Activated naive CD4-positive, alpha-beta T cell treated with anti-CD3 and anti-CD28 coated beads, Interleukin-2, amount 10 ng/mL, durations not matched to agents 7 days and 5 days (primary cell): ENCODE measurements at regions not wholly inside any gene's neighbourhood (a gene's known extent, or its start where the extent isn't known, plus 50 kb on each side); places are given as distances from the start of the nearest gene placed in this dataset.
"Not testable (repeated sequence)": the region's sequence is repeated elsewhere in the genome, so short reads cannot be mapped to it uniquely, and the experiment has no call there.

ENCODE experiments used
- CTCF ChIA-PET: fragments of 350-600 bp; sonication (Branson Sonifier 250); formaldehyde crosslinking; loops from one replicate; lab custom pipeline; 2021; ENCODE audit warnings: antibody characterized with exemption; lab: Charles Lee
- DNase-seq: peaks from one replicate; pipeline ENCODE4 v3.0.0-alpha.2; 2020
- H3K27ac Mint-ChIP-seq: one replicate; pipeline ENCODE4 v1.8.0; 2021; ENCODE audit warnings: mild to moderate bottlenecking, moderate library complexity, mixed read lengths
- H3K27me3 Mint-ChIP-seq: one replicate; pipeline ENCODE4 v1.8.0; 2021; ENCODE audit warnings: mild to moderate bottlenecking, mixed read lengths
- H3K36me3 Mint-ChIP-seq: one replicate; pipeline ENCODE4 v1.8.0; 2021; ENCODE audit warnings: mixed read lengths
- H3K4me1 Mint-ChIP-seq: one replicate; pipeline ENCODE4 v1.8.0; 2021; ENCODE audit warnings: mixed read lengths
- H3K4me3 Mint-ChIP-seq: one replicate; pipeline ENCODE4 v1.8.0; 2021; ENCODE audit warnings: mild to moderate bottlenecking, moderate library complexity, mixed read lengths
- H3K9me3 Mint-ChIP-seq: one replicate; pipeline ENCODE4 v1.8.0; 2021; ENCODE audit warnings: mixed read lengths

GRCh38 chr4:118539412-118540077, 145.6 kb upstream of the METTL14 start:
- H3K27me3 Mint-ChIP-seq, H3K4me1 Mint-ChIP-seq, DNase-seq, H3K36me3 Mint-ChIP-seq, CTCF ChIA-PET, H3K9me3 Mint-ChIP-seq, H3K4me3 Mint-ChIP-seq, H3K27ac Mint-ChIP-seq: not testable (repeated sequence)

DNA sequence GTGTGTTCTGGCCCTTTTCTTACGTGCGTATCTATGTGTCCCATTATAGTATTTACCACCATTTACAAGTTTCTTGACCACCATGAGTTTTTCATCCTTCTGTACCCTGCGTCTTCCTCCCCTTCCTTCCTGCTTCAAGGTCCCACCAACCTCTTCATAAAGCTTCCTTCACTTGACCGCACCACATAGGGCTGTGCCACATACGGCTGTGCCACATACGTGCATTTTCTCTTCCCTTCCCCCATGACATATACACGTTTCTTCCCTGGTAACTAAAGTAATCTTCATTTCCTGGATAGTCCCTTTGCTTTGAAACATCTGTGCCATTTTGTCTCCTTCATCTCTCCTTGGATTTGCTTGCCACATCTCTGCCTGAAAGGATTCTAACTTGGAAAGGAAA, 128.6 kb upstream of the METTL14 start:
- H3K4me1 Mint-ChIP-seq, H3K36me3 Mint-ChIP-seq, CTCF ChIA-PET, H3K27ac Mint-ChIP-seq, H3K9me3 Mint-ChIP-seq, H3K4me3 Mint-ChIP-seq, H3K27me3 Mint-ChIP-seq, DNase-seq: not testable (repeated sequence)

- CTCF ChIA-PET, result no interaction called here
- H3K9me3 Mint-ChIP-seq, result no peaks in the 10 kb centered on the region
- peaks cover 6% of the 10 kb centered on the region for H3K27me3 Mint-ChIP-seq
- H3K36me3 Mint-ChIP-seq, result no peaks in the 10 kb centered on the region
- no peak for DNase-seq
- H3K4me3 Mint-ChIP-seq, result no peak overlapping the region
- H3K27ac Mint-ChIP-seq, result no peak overlapping the region
- no peaks in the 10 kb centered on the region for H3K4me1 Mint-ChIP-seq
Observed at GRCh38 chr4:118557298-118557851, 127.8 kb upstream of the METTL14 start.

GRCh38 chr4:118558188-118558587, 127.0 kb upstream of the METTL14 start:
- H3K27me3 Mint-ChIP-seq, DNase-seq, H3K27ac Mint-ChIP-seq, H3K4me1 Mint-ChIP-seq, H3K36me3 Mint-ChIP-seq, H3K9me3 Mint-ChIP-seq, CTCF ChIA-PET, H3K4me3 Mint-ChIP-seq: not testable (repeated sequence)

GRCh38 chr4:118561559-118561958, 123.6 kb upstream of the METTL14 start:
- H3K4me3 Mint-ChIP-seq, CTCF ChIA-PET, H3K9me3 Mint-ChIP-seq, H3K36me3 Mint-ChIP-seq, H3K4me1 Mint-ChIP-seq, H3K27ac Mint-ChIP-seq, DNase-seq: not testable (repeated sequence)
- peaks cover 17% of the 10 kb centered on the region for H3K27me3 Mint-ChIP-seq

- H3K4me1 Mint-ChIP-seq, DNase-seq, H3K4me3 Mint-ChIP-seq, CTCF ChIA-PET, H3K36me3 Mint-ChIP-seq, H3K9me3 Mint-ChIP-seq, H3K27ac Mint-ChIP-seq: not testable (repeated sequence)
- peaks cover 18% of the 10 kb centered on the region for H3K27me3 Mint-ChIP-seq
Observed at GRCh38 chr4:118566003-118566513, 119.1 kb upstream of the METTL14 start.

DNA sequence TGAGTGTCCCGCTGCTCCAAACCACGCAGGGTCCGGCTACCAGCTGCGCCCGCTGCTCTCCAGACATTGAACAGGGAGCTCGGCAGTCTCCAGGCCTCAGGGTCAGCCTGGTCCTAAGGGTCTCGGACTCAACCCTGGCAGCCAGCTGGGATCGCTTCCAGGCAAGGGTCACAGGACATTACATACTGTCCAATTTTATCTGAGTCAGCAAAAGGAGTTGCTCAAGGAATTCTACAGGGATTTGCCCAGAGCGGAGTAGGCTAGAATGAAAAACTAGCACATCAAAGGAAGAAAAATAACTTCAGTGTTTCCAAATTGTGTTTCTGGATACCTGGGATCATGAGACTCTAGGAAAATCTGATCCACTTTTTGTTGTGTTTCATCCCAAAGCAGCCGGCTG, 112.2 kb upstream of the METTL14 start:
- H3K9me3 Mint-ChIP-seq, H3K4me1 Mint-ChIP-seq, CTCF ChIA-PET, H3K27ac Mint-ChIP-seq, H3K36me3 Mint-ChIP-seq, H3K27me3 Mint-ChIP-seq, DNase-seq, H3K4me3 Mint-ChIP-seq: not testable (repeated sequence)

- H3K27ac Mint-ChIP-seq, CTCF ChIA-PET: not testable (repeated sequence)
Observed at GRCh38 chr4:118574251-118574913, 110.8 kb upstream of the METTL14 start.

DNA sequence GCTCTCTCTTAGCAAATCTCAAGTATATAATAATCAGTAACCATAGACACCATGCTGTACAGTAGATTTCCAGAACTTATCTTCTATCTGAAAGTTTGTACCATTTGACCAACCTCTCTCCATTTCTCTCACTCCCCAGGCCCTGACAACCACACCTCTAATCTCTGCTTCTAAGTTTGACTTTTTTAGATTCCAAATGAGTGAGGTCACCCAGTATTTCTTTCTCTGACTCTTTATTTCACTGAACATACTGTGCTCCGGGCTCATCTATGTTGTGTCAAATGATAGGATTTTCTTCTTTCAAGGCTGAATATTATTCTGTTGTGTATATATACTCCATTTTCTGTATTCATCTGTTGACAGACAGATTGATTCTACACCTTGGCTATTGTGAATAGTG, 110.1 kb upstream of the METTL14 start:
- H3K27me3 Mint-ChIP-seq, H3K27ac Mint-ChIP-seq, H3K4me3 Mint-ChIP-seq, DNase-seq, H3K9me3 Mint-ChIP-seq, H3K36me3 Mint-ChIP-seq, CTCF ChIA-PET, H3K4me1 Mint-ChIP-seq: not testable (repeated sequence)

More at GRCh38 chr4:118574251-118574913, 110.8 kb upstream of the METTL14 start:
- H3K4me1 Mint-ChIP-seq, H3K36me3 Mint-ChIP-seq, H3K27me3 Mint-ChIP-seq, H3K4me3 Mint-ChIP-seq, DNase-seq, H3K9me3 Mint-ChIP-seq: not testable (repeated sequence)

GRCh38 chr4:118575726-118576125, 109.5 kb upstream of the METTL14 start:
- H3K36me3 Mint-ChIP-seq, H3K27ac Mint-ChIP-seq, DNase-seq, H3K4me1 Mint-ChIP-seq, H3K4me3 Mint-ChIP-seq, CTCF ChIA-PET, H3K27me3 Mint-ChIP-seq, H3K9me3 Mint-ChIP-seq: not testable (repeated sequence)

- H3K4me1 Mint-ChIP-seq, H3K9me3 Mint-ChIP-seq, H3K27ac Mint-ChIP-seq, DNase-seq, H3K27me3 Mint-ChIP-seq, H3K4me3 Mint-ChIP-seq, CTCF ChIA-PET, H3K36me3 Mint-ChIP-seq: not testable (repeated sequence)
Observed at GRCh38 chr4:118576709-118577219, 108.4 kb upstream of the METTL14 start.

DNA sequence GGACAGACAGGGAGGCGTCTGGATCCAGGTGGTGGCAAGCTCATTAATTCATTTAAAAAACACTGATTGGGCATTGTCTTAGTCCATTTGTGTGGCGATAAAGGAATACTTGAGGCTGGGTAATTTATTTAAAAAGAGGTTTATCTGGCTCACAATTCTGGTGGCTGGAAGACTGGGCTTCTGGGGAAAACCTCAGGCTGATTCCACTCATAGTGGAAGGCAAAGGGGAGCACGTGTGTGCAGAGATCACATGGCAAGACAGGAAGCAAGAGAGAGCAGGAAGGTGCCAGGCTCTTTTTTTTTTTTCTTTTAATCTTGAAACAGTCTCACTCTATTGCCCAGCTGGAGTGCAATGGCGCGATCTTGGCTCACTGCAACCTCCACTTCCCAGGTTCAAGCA, 100.2 kb upstream of the METTL14 start:
- Mint-ChIP-seq H3K36me3 (no peaks in the 10 kb centered on the region), H3K9me3 (no peaks in the 10 kb centered on the region), H3K27ac (peak overlapping the region; percentile 69), H3K4me3 (no peak overlapping the region), H3K4me1 (peaks cover 6% of the 10 kb centered on the region), H3K27me3 (peaks cover 41% of the 10 kb centered on the region)
- no peak for DNase-seq
- CTCF ChIA-PET, result no interaction called here

- Mint-ChIP-seq H3K36me3 (peaks cover 3% of the 10 kb centered on the region), H3K27me3 (peaks cover 43% of the 10 kb centered on the region), H3K4me3 (no peak overlapping the region), H3K4me1 (peaks cover 11% of the 10 kb centered on the region), H3K27ac (no peak overlapping the region), H3K9me3 (no peaks in the 10 kb centered on the region)
- CTCF ChIA-PET, result no interaction called here
- no peak for DNase-seq
Observed at GRCh38 chr4:118586357-118586790, 98.8 kb upstream of the METTL14 start.

DNA sequence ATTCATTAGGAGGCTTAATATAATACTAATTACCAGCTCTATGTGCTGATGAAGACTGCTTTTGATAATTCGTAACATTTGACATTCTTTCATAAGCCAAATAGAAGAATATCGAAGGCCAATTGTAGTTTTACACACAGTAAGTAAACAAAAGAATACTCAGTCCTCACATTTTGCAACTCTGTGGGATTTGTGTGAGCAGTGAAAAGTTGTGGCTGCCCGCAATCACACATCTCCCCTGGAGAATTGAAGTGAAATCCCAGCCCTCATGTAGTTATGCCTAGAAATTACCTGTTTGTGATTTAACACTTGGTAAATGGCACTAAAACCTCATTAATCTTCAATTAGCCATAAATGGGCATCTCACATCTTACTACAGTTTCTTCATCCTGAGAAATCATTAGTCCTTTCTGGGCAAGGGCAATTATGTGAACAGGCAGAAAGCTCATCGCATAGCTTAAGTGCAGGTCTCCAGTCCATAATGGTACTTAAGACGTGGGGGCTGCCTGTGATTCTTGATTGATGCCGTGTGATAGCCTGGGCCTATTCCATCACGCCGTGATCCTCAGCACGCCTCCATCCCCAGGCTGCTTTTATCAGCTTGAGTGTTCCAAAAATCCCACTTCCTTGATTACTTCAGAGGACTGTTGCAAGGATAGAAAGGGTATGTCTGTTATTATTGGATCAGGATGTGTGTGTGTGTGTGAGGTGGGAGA, 97.9 kb upstream of the METTL14 start:
- no peak for DNase-seq
- CTCF ChIA-PET, result no interaction called here

More for the DNA sequence above, 97.9 kb upstream of the METTL14 start:
- Mint-ChIP-seq H3K36me3 (peaks cover 8% of the 10 kb centered on the region), H3K27me3 (peaks cover 44% of the 10 kb centered on the region), H3K4me1 (peaks cover 17% of the 10 kb centered on the region), H3K9me3 (no peaks in the 10 kb centered on the region), H3K27ac (no peak overlapping the region), H3K4me3 (no peak overlapping the region)
